ENCODE measurements at regions not wholly inside any gene's neighbourhood (a gene's known extent, or its start where the extent isn't known, plus 50 kb on each side); places are given as distances from the start of the nearest gene placed in this dataset.
"Not testable (repeated sequence)": the region's sequence is repeated elsewhere in the genome, so short reads cannot be mapped to it uniquely, and the experiment has no call there.

GRCh38 chr2:129803871-129804270, 175.6 kb upstream of the RAB6C start:
- Histone ChIP-seq H3K27me3 (ENCODE audit: control insufficient read depth, insufficient read depth, low read length) (no peaks in the 10 kb centered on the region), H3K4me1 (no peaks in the 10 kb centered on the region), H3K27ac (no peak overlapping the region), H3K9ac (no peak overlapping the region), H2AFZ (no peak overlapping the region), H3K9me3 (ENCODE audit: control insufficient read depth, low read length) (no peaks in the 10 kb centered on the region), H3K4me3 (ENCODE audit: low read depth, low read length) (no peak overlapping the region), H3K4me2 (ENCODE audit: low read length) (no peak overlapping the region), H3K36me3 (ENCODE audit: control insufficient read depth, insufficient read depth, low read length) (no peaks in the 10 kb centered on the region), H3K79me2 (no peaks in the 10 kb centered on the region)
- TF ChIP-seq, protein P1, sequence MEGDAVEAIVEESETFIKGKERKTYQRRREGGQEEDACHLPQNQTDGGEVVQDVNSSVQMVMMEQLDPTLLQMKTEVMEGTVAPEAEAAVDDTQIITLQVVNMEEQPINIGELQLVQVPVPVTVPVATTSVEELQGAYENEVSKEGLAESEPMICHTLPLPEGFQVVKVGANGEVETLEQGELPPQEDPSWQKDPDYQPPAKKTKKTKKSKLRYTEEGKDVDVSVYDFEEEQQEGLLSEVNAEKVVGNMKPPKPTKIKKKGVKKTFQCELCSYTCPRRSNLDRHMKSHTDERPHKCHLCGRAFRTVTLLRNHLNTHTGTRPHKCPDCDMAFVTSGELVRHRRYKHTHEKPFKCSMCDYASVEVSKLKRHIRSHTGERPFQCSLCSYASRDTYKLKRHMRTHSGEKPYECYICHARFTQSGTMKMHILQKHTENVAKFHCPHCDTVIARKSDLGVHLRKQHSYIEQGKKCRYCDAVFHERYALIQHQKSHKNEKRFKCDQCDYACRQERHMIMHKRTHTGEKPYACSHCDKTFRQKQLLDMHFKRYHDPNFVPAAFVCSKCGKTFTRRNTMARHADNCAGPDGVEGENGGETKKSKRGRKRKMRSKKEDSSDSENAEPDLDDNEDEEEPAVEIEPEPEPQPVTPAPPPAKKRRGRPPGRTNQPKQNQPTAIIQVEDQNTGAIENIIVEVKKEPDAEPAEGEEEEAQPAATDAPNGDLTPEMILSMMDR (IDR thresholded peaks at IDR 0.05) = no peak

- H2AFZ ChIP-seq = no peak overlapping the region
- H3K4me1 ChIP-seq = no peaks in the 10 kb centered on the region
- no peak overlapping the region for H3K4me3 ChIP-seq (ENCODE audit: low read depth, low read length)
- H3K36me3 ChIP-seq (ENCODE audit: control insufficient read depth, insufficient read depth, low read length) = no peaks in the 10 kb centered on the region
- no peaks in the 10 kb centered on the region for H3K79me2 ChIP-seq
- TF ChIP-seq, protein P1 (IDR thresholded peaks at IDR 0.05) = no peak
- H3K4me2 ChIP-seq (ENCODE audit: low read length) = no peak overlapping the region
- no peak overlapping the region for H3K27ac ChIP-seq
- H3K27me3 ChIP-seq (ENCODE audit: control insufficient read depth, insufficient read depth, low read length) = no peaks in the 10 kb centered on the region
- H3K9me3 ChIP-seq (ENCODE audit: control insufficient read depth, low read length) = no peaks in the 10 kb centered on the region
- H3K9ac ChIP-seq = no peak overlapping the region
Measured at GRCh38 chr2:129805899-129806298, 173.6 kb upstream of the RAB6C start.

DNA sequence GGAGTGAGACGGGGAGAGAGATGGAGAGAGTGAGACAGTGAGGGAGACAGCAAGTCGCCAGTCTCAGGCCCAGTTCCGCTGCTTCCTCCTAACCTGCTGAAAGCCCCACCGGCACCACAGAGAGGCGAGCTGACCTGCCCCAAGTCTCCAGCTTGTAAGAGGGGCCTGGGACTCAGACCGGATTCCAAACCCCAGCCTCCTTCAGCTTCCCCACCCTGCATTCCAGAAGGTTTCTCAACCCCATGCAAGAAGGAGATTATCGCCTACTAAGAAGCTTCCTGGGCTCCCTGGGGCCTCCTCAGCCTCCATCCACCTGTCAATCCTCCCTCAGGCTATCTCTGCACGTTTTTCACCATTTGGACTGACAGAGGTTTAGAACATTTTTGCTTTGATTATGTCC, 173.1 kb upstream of the RAB6C start:
- Histone ChIP-seq H3K9me3 (ENCODE audit: control insufficient read depth, low read length) (no peaks in the 10 kb centered on the region), H3K27me3 (ENCODE audit: control insufficient read depth, insufficient read depth, low read length) (no peaks in the 10 kb centered on the region), H3K4me3 (ENCODE audit: low read depth, low read length) (no peak overlapping the region), H2AFZ (no peak overlapping the region), H3K4me2 (ENCODE audit: low read length) (no peak overlapping the region), H3K4me1 (no peaks in the 10 kb centered on the region), H3K27ac (no peak overlapping the region), H3K36me3 (ENCODE audit: control insufficient read depth, insufficient read depth, low read length) (no peaks in the 10 kb centered on the region), H3K79me2 (no peaks in the 10 kb centered on the region), H3K9ac (no peak overlapping the region)
- TF ChIP-seq, protein P1 (IDR thresholded peaks at IDR 0.05) = no peak

GRCh38 chr2:129806990-129807389, 172.5 kb upstream of the RAB6C start:
- H3K4me3 ChIP-seq (ENCODE audit: low read depth, low read length) = no peak overlapping the region
- no peaks in the 10 kb centered on the region for H3K4me1 ChIP-seq
- H3K9me3 ChIP-seq (ENCODE audit: control insufficient read depth, low read length) = no peaks in the 10 kb centered on the region
- H3K79me2 ChIP-seq = no peaks in the 10 kb centered on the region
- H3K4me2 ChIP-seq (ENCODE audit: low read length) = no peak overlapping the region
- H3K27ac ChIP-seq = no peak overlapping the region
- no peaks in the 10 kb centered on the region for H3K36me3 ChIP-seq (ENCODE audit: control insufficient read depth, insufficient read depth, low read length)
- H2AFZ ChIP-seq = no peak overlapping the region
- TF ChIP-seq, protein P1 (IDR thresholded peaks at IDR 0.05) = no peak
- H3K9ac ChIP-seq = no peak overlapping the region
- no peaks in the 10 kb centered on the region for H3K27me3 ChIP-seq (ENCODE audit: control insufficient read depth, insufficient read depth, low read length)

DNA sequence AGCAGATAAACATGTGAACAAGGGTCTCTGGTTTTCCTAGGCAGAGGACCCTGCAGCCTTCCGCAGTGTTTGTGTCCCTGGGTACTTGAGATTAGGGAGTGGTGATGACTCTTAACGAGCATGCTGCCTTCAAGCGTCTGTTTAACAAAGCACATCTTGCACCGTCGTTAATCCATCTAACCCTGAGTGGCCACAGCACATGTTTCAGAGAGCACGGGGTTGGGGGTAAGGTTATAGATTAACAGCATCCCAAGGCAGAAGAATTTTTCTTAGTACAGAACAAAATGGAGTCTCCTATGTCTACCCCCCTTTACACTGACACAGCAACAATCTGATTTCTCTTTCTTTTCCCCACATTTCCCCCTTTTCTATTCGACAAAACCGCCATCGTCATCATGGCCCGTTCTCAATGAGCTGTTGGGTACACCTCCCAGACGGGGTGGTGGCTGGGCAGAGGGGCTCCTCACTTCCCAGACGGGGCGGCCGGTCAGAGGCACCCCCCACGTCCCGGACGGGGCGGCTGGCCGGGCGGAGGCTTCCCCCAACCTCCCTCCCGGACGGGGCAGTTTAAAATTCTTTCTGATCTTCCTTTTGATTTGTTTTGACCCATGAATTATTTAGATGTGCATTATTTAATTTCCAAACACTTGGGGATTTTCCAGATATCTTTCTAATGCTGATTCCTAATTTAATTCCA, 171.7 kb upstream of the RAB6C start:
- H3K9ac ChIP-seq; H2AFZ ChIP-seq; H3K9me3 ChIP-seq (ENCODE audit: control insufficient read depth, low read length); H3K36me3 ChIP-seq (ENCODE audit: control insufficient read depth, insufficient read depth, low read length); H3K4me2 ChIP-seq (ENCODE audit: low read length); H3K79me2 ChIP-seq; H3K27me3 ChIP-seq (ENCODE audit: control insufficient read depth, insufficient read depth, low read length); H3K4me3 ChIP-seq (ENCODE audit: low read depth, low read length); H3K4me1 ChIP-seq; H3K27ac ChIP-seq: not testable (repeated sequence)

All from parathyroid adenoma (tissue), 2 donors.